ENCODE measurements at regions not wholly inside any gene's neighbourhood (a gene's known extent, or its start where the extent isn't known, plus 50 kb on each side); places are given as distances from the start of the nearest gene placed in this dataset.

- TF ChIP-seq EZH2 (IDR thresholded peaks at IDR 0.05) (no peak), EZH2phosphoT487 (IDR thresholded peaks at IDR 0.05) (no peak), CTCF (IDR thresholded peaks at IDR 0.05) (no peak)
Measured at GRCh38 chr7:115363916-115364315, 442.0 kb downstream of the MDFIC start.
